H1 (cell line): ENCODE measurements at regions not wholly inside any gene's neighbourhood (a gene's known extent, or its start where the extent isn't known, plus 50 kb on each side); places are given as distances from the start of the nearest gene placed in this dataset.

ENCODE experiments used
- CTCF ChIA-PET: fragments of 300-600 bp; sonication (Branson Sonifier 250); formaldehyde crosslinking; loops from one replicate; lab custom pipeline; 2021; ENCODE audit not compliant: partially characterized antibody; lab: Charles Lee
- POLR2A ChIA-PET: fragments of 300-600 bp; sonication (Branson Sonifier 250); formaldehyde crosslinking; loops from one replicate; lab custom pipeline; 2021; ENCODE audit warnings: inconsistent platforms; ENCODE audit not compliant: partially characterized antibody; lab: Charles Lee
- DNase-seq, 2 experiments: peaks; one replicate each; pipeline versions ENCODE4 v3.0.0 to v3.0.0-alpha.2; 2010 to 2022; ENCODE audit warnings: low spot score in 2 of 2, low read depth in 1 of 2, mixed read lengths in 1 of 2
- FAIRE-seq: peaks from 2 replicates; lab custom pipeline; 2011; peaks lifted over from hg19 to GRCh38; lab: Jason Lieb, UNC
- H2AFZ ChIP-seq: 2 replicates; pipeline ENCODE4 v1.8.1; 2012; ENCODE audit warnings: low read length, inconsistent platforms
- H2AK5ac ChIP-seq: 2 replicates; pipeline ENCODE4 v1.6.1; 2013; ENCODE audit warnings: low read depth, low read length
- H2BK120ac ChIP-seq: replicated peaks from 2 replicates; pipeline ENCODE3; 2013; ENCODE audit warnings: low read depth, low read length, inconsistent platforms
- H2BK12ac ChIP-seq: 2 replicates; pipeline ENCODE4 v1.6.1; 2013; ENCODE audit warnings: low read depth, low read length
- H2BK15ac ChIP-seq: 2 replicates; pipeline ENCODE4 v1.6.1; 2013; ENCODE audit warnings: low read length
- H2BK20ac ChIP-seq: 2 replicates; pipeline ENCODE4 v1.6.1; 2013; ENCODE audit warnings: low read length
- H2BK5ac ChIP-seq: 2 replicates; pipeline ENCODE4 v1.6.1; 2013; ENCODE audit warnings: low read depth, low read length
- H3K14ac ChIP-seq: 2 replicates; pipeline ENCODE4 v1.6.1; 2013; ENCODE audit warnings: inconsistent platforms; ENCODE audit not compliant: insufficient read length
- H3K18ac ChIP-seq: 2 replicates; pipeline ENCODE4 v1.6.1; 2013; ENCODE audit warnings: low read length; ENCODE audit errors: extremely low read depth
- H3K23ac ChIP-seq: 2 replicates; pipeline ENCODE4 v1.6.1; 2013; ENCODE audit warnings: inconsistent platforms; ENCODE audit not compliant: insufficient read length
- H3K23me2 ChIP-seq: 2 replicates; pipeline ENCODE4 v1.6.1; 2013; ENCODE audit warnings: low read depth, low read length
- H3K27ac ChIP-seq: 2 replicates; pipeline ENCODE4 v1.6.1; 2011; ENCODE audit warnings: low read depth, low read length, inconsistent platforms
- H3K27me3 ChIP-seq, 4 experiments: replicated peaks in 1 of 4; 1 replicate in 1 of 4; 2 replicates in 3 of 4; pipeline versions ENCODE4 v1.6.1 to v1.8.1; 2011 to 2013; ENCODE audit warnings: low read length in 3 of 4, mild to moderate bottlenecking in 3 of 4, inconsistent platforms in 2 of 4, mixed read lengths in 2 of 4, moderate library complexity in 1 of 4; ENCODE audit not compliant: control insufficient read depth in 3 of 4, insufficient read depth in 3 of 4; ENCODE audit errors: extremely low read depth in 1 of 4
- H3K36me3 ChIP-seq, 4 experiments: 2 replicates each; pipeline versions ENCODE4 v1.6.1 to v1.8.1; 2011 to 2013; ENCODE audit warnings: mild to moderate bottlenecking in 4 of 4, low read length in 3 of 4, moderate library complexity in 2 of 4, control low read depth in 1 of 4, inconsistent platforms in 1 of 4; ENCODE audit not compliant: insufficient read depth in 4 of 4, control insufficient read depth in 2 of 4
- H3K4ac ChIP-seq: replicated peaks from 2 replicates; pipeline ENCODE3; 2013; ENCODE audit warnings: low read length, low read depth, mixed read lengths, inconsistent platforms; ENCODE audit not compliant: insufficient read length
- H3K4me1 ChIP-seq, 4 experiments: replicated peaks in 1 of 4; 1 replicate in 1 of 4; 2 replicates in 3 of 4; pipeline versions ENCODE4 v1.6.1 to v1.8.1; 2011 to 2013; ENCODE audit warnings: low read length in 3 of 4, inconsistent platforms in 2 of 4, mixed read lengths in 1 of 4; ENCODE audit not compliant: insufficient read depth in 4 of 4, control insufficient read depth in 3 of 4
- H3K4me2 ChIP-seq, 2 experiments: 2 replicates each; pipeline versions ENCODE4 v1.6.1 to v1.8.1; 2011 to 2013; ENCODE audit warnings: low read depth in 2 of 2, low read length in 2 of 2, control low read depth in 1 of 2, inconsistent platforms in 1 of 2, mild to moderate bottlenecking in 1 of 2; ENCODE audit not compliant: insufficient read depth in 1 of 2
- H3K4me3 ChIP-seq, 4 experiments: fragments of 200-600, 300-600 bp in 1 of 4; sonication (generic), shearing (Covaris generic), sonication (Bioruptor Twin) in 1 of 4; 2 replicates each; pipeline versions ENCODE4 v1.5.1 to v1.8.1; 2011 to 2016; ENCODE audit warnings: low read length in 4 of 4, low read depth in 3 of 4, control low read depth in 2 of 4, inconsistent platforms in 2 of 4, mild to moderate bottlenecking in 2 of 4, mixed read lengths in 1 of 4, moderate library complexity in 1 of 4; ENCODE audit not compliant: insufficient read depth in 2 of 4; ENCODE audit errors: extremely low read depth in 1 of 4
- H3K56ac ChIP-seq: replicated peaks from 2 replicates; pipeline ENCODE3; 2013; ENCODE audit warnings: low read depth, mild to moderate bottlenecking, mixed read lengths, low read length, inconsistent platforms; ENCODE audit not compliant: insufficient read length
- H3K79me1 ChIP-seq: 2 replicates; pipeline ENCODE4 v1.6.1; 2013; ENCODE audit warnings: low read depth, low read length, control low read depth
- H3K79me2 ChIP-seq, 2 experiments: 2 replicates each; pipeline versions ENCODE4 v1.6.1 to v1.8.1; 2012 to 2013; ENCODE audit warnings: low read length in 2 of 2, mild to moderate bottlenecking in 2 of 2, inconsistent platforms in 1 of 2; ENCODE audit not compliant: insufficient read depth in 2 of 2, control insufficient read depth in 1 of 2
- H3K9ac ChIP-seq, 4 experiments: replicated peaks in 1 of 4; 1 replicate in 1 of 4; 2 replicates in 3 of 4; pipeline versions ENCODE4 v1.6.1 to v1.8.1; 2011 to 2013; ENCODE audit warnings: low read depth in 3 of 4, low read length in 3 of 4, control low read depth in 2 of 4, mild to moderate bottlenecking in 2 of 4, moderate library complexity in 2 of 4, inconsistent platforms in 1 of 4; ENCODE audit errors: extremely low read depth in 1 of 4
- H3K9me3 ChIP-seq, 2 experiments: 2 replicates each; pipeline versions ENCODE4 v1.6.1 to v1.8.1; 2012 to 2013; ENCODE audit warnings: mild to moderate bottlenecking in 2 of 2, moderate library complexity in 2 of 2, control low read depth in 1 of 2, inconsistent platforms in 1 of 2, low read depth in 1 of 2, low read length in 1 of 2, mixed read lengths in 1 of 2; ENCODE audit not compliant: insufficient read depth in 2 of 2
- H4K20me1 ChIP-seq, 2 experiments: replicated peaks in 1 of 2; 2 replicates each; pipeline versions ENCODE3 to v1.8.1; 2011 to 2013; ENCODE audit warnings: inconsistent platforms in 2 of 2, low read length in 2 of 2, mild to moderate bottlenecking in 1 of 2; ENCODE audit not compliant: insufficient read depth in 2 of 2, control insufficient read depth in 1 of 2
- H4K5ac ChIP-seq: 2 replicates; pipeline ENCODE4 v1.6.1; 2013; ENCODE audit warnings: low read length, low read depth, mixed read lengths, inconsistent platforms; ENCODE audit not compliant: insufficient read length
- H4K8ac ChIP-seq: 2 replicates; pipeline ENCODE4 v1.8.0; 2013; ENCODE audit warnings: mild to moderate bottlenecking, moderate library complexity, low read length, inconsistent platforms; ENCODE audit not compliant: insufficient read depth; ENCODE audit errors: extremely low read depth
- H4K91ac ChIP-seq: replicated peaks from 2 replicates; pipeline ENCODE3; 2013; ENCODE audit warnings: low read length, mixed read lengths, inconsistent platforms; ENCODE audit not compliant: insufficient read length
- MAX ChIP-seq: IDR thresholded peaks from 2 replicates; pipeline ENCODE4 v1.6.1; 2012; ENCODE audit warnings: inconsistent platforms
- POLR2A ChIP-seq, 2 experiments: IDR thresholded peaks; 1 replicate in 1 of 2; 2 replicates in 1 of 2; pipeline ENCODE4 v1.6.1; 2011; ENCODE audit warnings: low read depth in 2 of 2, low read length in 2 of 2, mild to moderate bottlenecking in 2 of 2; ENCODE audit errors: control extremely low read depth in 1 of 2
- WGBS, 2 experiments: shearing (Covaris generic) in 1 of 2; methylation state at CpG; one replicate each; pipeline versions ENCODE4 v1.1.6 to v1.1.7; 2013 to 2015; ENCODE audit warnings: low lambda C conversion rate in 2 of 2, mixed read lengths in 2 of 2, inconsistent platforms in 1 of 2, low coverage in 1 of 2, missing lambda C conversion rate in 1 of 2; ENCODE audit not compliant: insufficient replicate concordance in 2 of 2, insufficient coverage in 1 of 2, insufficient read length in 1 of 2; ENCODE audit errors: extremely low coverage in 1 of 2, missing lambda C conversion rate in 1 of 2; 5-methylcytosine and 5-hydroxymethylcytosine counted together

- H3K9ac ChIP-seq: no peak overlapping the region
- no peaks in the 10 kb centered on the region for H3K79me1 ChIP-seq
- TF ChIP-seq MAX (no peak), POLR2A (IDR thresholded peaks at IDR 0.05; ENCODE audit: control extremely low read depth in 1 of 2, low read depth in 2 of 2, low read length in 2 of 2) (no peak)
- H3K27me3 ChIP-seq: no peaks in the 10 kb centered on the region
- no peaks in the 10 kb centered on the region for H3K79me2 ChIP-seq
- FAIRE-seq (no peak), DNase-seq (no peak)
- H3K4me2 ChIP-seq: no peak overlapping the region
- H2BK20ac ChIP-seq: no peak overlapping the region
- H3K23me2 ChIP-seq: no peaks in the 10 kb centered on the region
- no peak overlapping the region for H2BK5ac ChIP-seq
- H4K91ac ChIP-seq: no peak overlapping the region
- WGBS, 2 experiments: 75% methylated on average over 1 of the region's 1 CpG; no CpG with 5 or more reads in 1 of the 2 experiments
- H2AFZ ChIP-seq: no peak overlapping the region
- POLR2A ChIA-PET: no interaction called here
- no peaks in the 10 kb centered on the region for H3K4me1 ChIP-seq
- H3K36me3 ChIP-seq: no peaks in the 10 kb centered on the region
- H2AK5ac ChIP-seq: no peak overlapping the region
- no peak overlapping the region for H3K56ac ChIP-seq
- H2BK120ac ChIP-seq: no peak overlapping the region
- no peaks in the 10 kb centered on the region for H3K9me3 ChIP-seq
- H3K27ac ChIP-seq: no peak overlapping the region
- no peak overlapping the region for H3K14ac ChIP-seq
- H2BK15ac ChIP-seq: no peak overlapping the region
- no peak overlapping the region for H3K23ac ChIP-seq
- H4K5ac ChIP-seq: no peak overlapping the region
- no peak overlapping the region for H4K8ac ChIP-seq
- H3K4me3 ChIP-seq: no peak overlapping the region
- no peak overlapping the region for H3K4ac ChIP-seq
- H3K18ac ChIP-seq: no peak overlapping the region
- CTCF ChIA-PET: no interaction called here
- H4K20me1 ChIP-seq: no peaks in the 10 kb centered on the region
- no peak overlapping the region for H2BK12ac ChIP-seq
These were observed 109.4 kb downstream of the RGS2 start for GRCh38 chr1:192918259-192918658.
